Fibroblast of mammary gland (primary cell): ENCODE measurements at regions not wholly inside any gene's neighbourhood (a gene's known extent, or its start where the extent isn't known, plus 50 kb on each side); places are given as distances from the start of the nearest gene placed in this dataset.
"Not testable (repeated sequence)": the region's sequence is repeated elsewhere in the genome, so short reads cannot be mapped to it uniquely, and the experiment has no call there.

Source experiments
- DNase-seq: peaks from one replicate; pipeline ENCODE4 v3.0.0-alpha.2; 2010; ENCODE audit warnings: low read depth
- H3K4me3 ChIP-seq: 2 replicates; pipeline ENCODE4 v1.5.1; 2011; ENCODE audit warnings: low read depth, mild to moderate bottlenecking, low read length, moderate library complexity; ENCODE audit not compliant: control insufficient read depth
- CTCF ChIP-seq: conservative IDR thresholded peaks from 2 replicates; pipeline ENCODE4 v1.5.1; 2011; ENCODE audit warnings: low read depth, low read length, inconsistent platforms; ENCODE audit not compliant: control insufficient read depth, insufficient read depth

- DNase-seq, result no peak
- no peak for TF ChIP-seq CTCF
- no peak overlapping the region for H3K4me3 ChIP-seq
Observed at GRCh38 chr16:22648941-22649340, 138.2 kb downstream of the NPIPB5 start.

GRCh38 chr16:22651111-22651817 lies 140.6 kb downstream of the NPIPB5 start:
- H3K4me3 ChIP-seq, DNase-seq: not testable (repeated sequence)

- no peak for DNase-seq
- no peak overlapping the region for H3K4me3 ChIP-seq
- no peak for TF ChIP-seq CTCF
Observed at GRCh38 chr16:22652463-22652845, 141.8 kb downstream of the NPIPB5 start.

- DNase-seq, result no peak
- no peak for TF ChIP-seq CTCF
- H3K4me3 ChIP-seq, result no peak overlapping the region
Observed at GRCh38 chr16:22653876-22654275, 143.2 kb downstream of the NPIPB5 start.

- not testable (repeated sequence) for H3K4me3 ChIP-seq, DNase-seq
Observed at GRCh38 chr16:22656573-22656972, 145.9 kb downstream of the NPIPB5 start.

GRCh38 chr16:22659933-22660332 lies 149.2 kb downstream of the NPIPB5 start:
- DNase-seq, result no peak
- no peak overlapping the region for H3K4me3 ChIP-seq
- no peak for TF ChIP-seq CTCF

GRCh38 chr16:22660441-22661160 lies 149.9 kb downstream of the NPIPB5 start:
- no peak for TF ChIP-seq CTCF
- H3K4me3 ChIP-seq, result no peak overlapping the region
- DNase-seq, result no peak
